Keratinocyte (primary cell): ENCODE measurements at regions not wholly inside any gene's neighbourhood (a gene's known extent, or its start where the extent isn't known, plus 50 kb on each side); places are given as distances from the start of the nearest gene placed in this dataset.

ENCODE experiments used
- EZH2 ChIP-seq: IDR thresholded peaks from one replicate; pipeline ENCODE4 v1.6.1; 2012; ENCODE audit warnings: inconsistent platforms, mild to moderate bottlenecking, low read length, moderate library complexity
- TF ChIP-seq, protein P1 (sequence below), 3 experiments: IDR thresholded peaks in 1 of 3; conservative IDR thresholded peaks in 1 of 3; optimal IDR thresholded peaks in 1 of 3; 2 replicates in 2 of 3; 3 replicates in 1 of 3; pipeline versions ENCODE3 to v1.5.1; 2011; ENCODE audit warnings: low read length in 3 of 3, mild to moderate bottlenecking in 3 of 3, moderate library complexity in 2 of 3, control low read depth in 1 of 3, inconsistent platforms in 1 of 3; ENCODE audit not compliant: insufficient read depth in 2 of 3; ENCODE audit errors: extremely low read depth in 1 of 3

DNA sequence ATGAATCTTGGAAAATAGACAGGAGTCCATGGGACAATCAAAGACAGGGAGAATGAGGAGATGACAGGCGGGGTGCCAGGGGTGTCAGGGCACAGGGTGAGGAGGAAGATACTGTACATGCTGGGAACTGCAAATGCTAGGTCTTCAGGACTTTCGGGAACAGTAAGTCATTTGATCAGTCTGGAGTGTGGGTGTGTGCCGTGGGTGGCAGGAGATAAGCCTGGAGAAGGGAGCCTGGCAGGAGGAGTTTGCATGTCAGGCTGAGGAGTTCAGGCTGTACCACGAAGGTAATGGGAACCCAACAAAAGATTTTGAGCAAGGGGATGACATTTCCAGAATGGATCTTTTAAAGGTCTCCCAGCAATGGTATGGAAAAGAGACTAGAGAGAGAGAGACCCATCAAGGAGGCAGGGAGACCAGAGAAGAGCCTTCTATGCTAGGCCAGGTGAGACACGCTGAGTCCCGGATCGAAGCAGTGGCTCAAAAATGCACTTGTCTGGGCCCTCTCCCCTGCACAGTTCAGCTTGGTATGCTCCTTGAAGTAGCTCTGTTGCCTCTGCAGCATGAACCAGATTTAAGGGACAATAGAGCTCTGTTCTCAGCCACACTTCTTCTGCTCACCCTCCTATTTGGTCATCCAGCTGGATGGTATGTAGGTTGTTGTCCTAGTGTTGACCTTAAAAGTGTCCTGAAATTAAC is 77.0 kb upstream of the FER start:
- TF ChIP-seq, protein P1, sequence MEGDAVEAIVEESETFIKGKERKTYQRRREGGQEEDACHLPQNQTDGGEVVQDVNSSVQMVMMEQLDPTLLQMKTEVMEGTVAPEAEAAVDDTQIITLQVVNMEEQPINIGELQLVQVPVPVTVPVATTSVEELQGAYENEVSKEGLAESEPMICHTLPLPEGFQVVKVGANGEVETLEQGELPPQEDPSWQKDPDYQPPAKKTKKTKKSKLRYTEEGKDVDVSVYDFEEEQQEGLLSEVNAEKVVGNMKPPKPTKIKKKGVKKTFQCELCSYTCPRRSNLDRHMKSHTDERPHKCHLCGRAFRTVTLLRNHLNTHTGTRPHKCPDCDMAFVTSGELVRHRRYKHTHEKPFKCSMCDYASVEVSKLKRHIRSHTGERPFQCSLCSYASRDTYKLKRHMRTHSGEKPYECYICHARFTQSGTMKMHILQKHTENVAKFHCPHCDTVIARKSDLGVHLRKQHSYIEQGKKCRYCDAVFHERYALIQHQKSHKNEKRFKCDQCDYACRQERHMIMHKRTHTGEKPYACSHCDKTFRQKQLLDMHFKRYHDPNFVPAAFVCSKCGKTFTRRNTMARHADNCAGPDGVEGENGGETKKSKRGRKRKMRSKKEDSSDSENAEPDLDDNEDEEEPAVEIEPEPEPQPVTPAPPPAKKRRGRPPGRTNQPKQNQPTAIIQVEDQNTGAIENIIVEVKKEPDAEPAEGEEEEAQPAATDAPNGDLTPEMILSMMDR (optimal IDR thresholded peaks at IDR 0.05 in 1 of 3, IDR thresholded peaks at IDR 0.05 in 1 of 3, conservative IDR thresholded peaks at IDR 0.05 in 1 of 3; ENCODE audit: extremely low read depth in 1 of 3, insufficient read depth in 2 of 3, low read length in 3 of 3) = no peak
- TF ChIP-seq EZH2 = no peak
